Muscle of leg (tissue), 3 donors: ENCODE measurements at regions not wholly inside any gene's neighbourhood (a gene's known extent, or its start where the extent isn't known, plus 50 kb on each side); places are given as distances from the start of the nearest gene placed in this dataset.

ENCODE experiments used
- DNase-seq: peaks from one replicate; pipeline ENCODE4 v3.0.0; 2013
- H3K27ac ChIP-seq: one replicate; pipeline ENCODE4 v1.5.1; 2013; ENCODE audit warnings: mild to moderate bottlenecking, low read length, control low read depth
- H3K27me3 ChIP-seq: one replicate; pipeline ENCODE4 v1.6.1; 2013; ENCODE audit warnings: low read length; ENCODE audit not compliant: control insufficient read depth, insufficient read depth
- H3K36me3 ChIP-seq: one replicate; pipeline ENCODE4 v1.6.1; 2013; ENCODE audit warnings: low read length; ENCODE audit not compliant: control insufficient read depth, insufficient read depth
- H3K4me1 ChIP-seq: one replicate; pipeline ENCODE4 v1.6.1; 2013; ENCODE audit warnings: low read length; ENCODE audit not compliant: control insufficient read depth, insufficient read depth
- H3K4me3 ChIP-seq: one replicate; pipeline ENCODE4 v1.5.1; 2013; ENCODE audit warnings: low read length, control low read depth
- H3K9me3 ChIP-seq: replicated peaks from 2 replicates; pipeline ENCODE4 v1.6.1; 2013; ENCODE audit warnings: low read depth, low read length; ENCODE audit not compliant: control insufficient read depth
- WGBS: methylation state at CpG from one replicate; pipeline ENCODE4 v1.1.5; 2013; ENCODE audit warnings: missing lambda C conversion rate; ENCODE audit not compliant: insufficient coverage; 5-methylcytosine and 5-hydroxymethylcytosine counted together

- Histone ChIP-seq H3K36me3 (no peaks in the 10 kb centered on the region), H3K4me1 (no peaks in the 10 kb centered on the region), H3K27me3 (no peaks in the 10 kb centered on the region), H3K27ac (no peak overlapping the region), H3K4me3 (no peak overlapping the region), H3K9me3 (no peaks in the 10 kb centered on the region)
- DNase-seq, result no peak
- 100% methylated on average over 1 of the region's 2 CpGs for WGBS
Measured at GRCh38 chr13:84912720-84913119, 886.5 kb downstream of the SLITRK6 start.

GRCh38 chr13:84910423-84910822 lies 888.8 kb downstream of the SLITRK6 start:
- no peaks in the 10 kb centered on the region for H3K4me1 ChIP-seq
- WGBS, result no CpG with 5 or more reads among the region's 2 CpGs
- no peaks in the 10 kb centered on the region for H3K36me3 ChIP-seq
- DNase-seq, result peak; percentile 38
- no peak overlapping the region for H3K4me3 ChIP-seq
- H3K27ac ChIP-seq, result no peak overlapping the region
- no peaks in the 10 kb centered on the region for H3K27me3 ChIP-seq
- H3K9me3 ChIP-seq, result no peaks in the 10 kb centered on the region

GRCh38 chr13:84903391-84903790 lies 895.8 kb downstream of the SLITRK6 start:
- no peaks in the 10 kb centered on the region for H3K4me1 ChIP-seq
- H3K27me3 ChIP-seq, result no peaks in the 10 kb centered on the region
- H3K9me3 ChIP-seq, result no peaks in the 10 kb centered on the region
- no CpG with 5 or more reads among the region's 4 CpGs for WGBS
- DNase-seq, result peak; percentile 5
- no peak overlapping the region for H3K27ac ChIP-seq
- no peaks in the 10 kb centered on the region for H3K36me3 ChIP-seq
- H3K4me3 ChIP-seq, result no peak overlapping the region

- DNase-seq, result no peak
- Histone ChIP-seq H3K27ac (no peak overlapping the region), H3K4me1 (no peaks in the 10 kb centered on the region), H3K4me3 (no peak overlapping the region), H3K9me3 (no peaks in the 10 kb centered on the region), H3K36me3 (no peaks in the 10 kb centered on the region), H3K27me3 (no peaks in the 10 kb centered on the region)
- no CpG with 5 or more reads among the region's 1 CpG for WGBS
Measured at GRCh38 chr13:84902243-84902642, 897.0 kb downstream of the SLITRK6 start.

GRCh38 chr13:84896128-84896527 lies 903.1 kb downstream of the SLITRK6 start:
- no peak overlapping the region for H3K4me3 ChIP-seq
- no peaks in the 10 kb centered on the region for H3K27me3 ChIP-seq
- H3K27ac ChIP-seq, result no peak overlapping the region
- no CpG with 5 or more reads among the region's 9 CpGs for WGBS
- H3K4me1 ChIP-seq, result no peaks in the 10 kb centered on the region
- H3K9me3 ChIP-seq, result no peaks in the 10 kb centered on the region
- DNase-seq, result peak; percentile 78
- H3K36me3 ChIP-seq, result no peaks in the 10 kb centered on the region

- Histone ChIP-seq H3K4me1 (no peaks in the 10 kb centered on the region), H3K9me3 (no peaks in the 10 kb centered on the region), H3K27me3 (no peaks in the 10 kb centered on the region), H3K4me3 (no peak overlapping the region), H3K27ac (no peak overlapping the region), H3K36me3 (no peaks in the 10 kb centered on the region)
- WGBS, result 94% methylated on average over 20 of the region's 23 CpGs
- no peak for DNase-seq
Measured at GRCh38 chr13:84894749-84895148, 904.5 kb downstream of the SLITRK6 start.

- Histone ChIP-seq H3K27me3 (no peaks in the 10 kb centered on the region), H3K4me1 (no peaks in the 10 kb centered on the region), H3K27ac (no peak overlapping the region), H3K4me3 (no peak overlapping the region), H3K36me3 (no peaks in the 10 kb centered on the region), H3K9me3 (no peaks in the 10 kb centered on the region)
- DNase-seq, result no peak
- no CpG with 5 or more reads among the region's 6 CpGs for WGBS
Measured at GRCh38 chr13:84885868-84886267, 913.4 kb downstream of the SLITRK6 start.

- Histone ChIP-seq H3K36me3 (no peaks in the 10 kb centered on the region), H3K4me1 (no peaks in the 10 kb centered on the region), H3K27me3 (no peaks in the 10 kb centered on the region), H3K9me3 (no peaks in the 10 kb centered on the region), H3K27ac (no peak overlapping the region), H3K4me3 (no peak overlapping the region)
- WGBS, result no CpG with 5 or more reads among the region's 3 CpGs
- DNase-seq, result no peak
Measured at GRCh38 chr13:84873951-84874350, 925.3 kb downstream of the SLITRK6 start.

- no peaks in the 10 kb centered on the region for H3K4me1 ChIP-seq
- H3K9me3 ChIP-seq, result no peaks in the 10 kb centered on the region
- no peaks in the 10 kb centered on the region for H3K36me3 ChIP-seq
- no peak for DNase-seq
- WGBS, result 67% methylated on average over 1 of the region's 6 CpGs
- H3K4me3 ChIP-seq, result no peak overlapping the region
- H3K27me3 ChIP-seq, result no peaks in the 10 kb centered on the region
- H3K27ac ChIP-seq, result no peak overlapping the region
Measured at GRCh38 chr13:84870190-84870589, 929.0 kb downstream of the SLITRK6 start.

GRCh38 chr13:84867246-84867645 lies 932.0 kb downstream of the SLITRK6 start:
- H3K9me3 ChIP-seq, result no peaks in the 10 kb centered on the region
- H3K36me3 ChIP-seq, result no peaks in the 10 kb centered on the region
- H3K27me3 ChIP-seq, result no peaks in the 10 kb centered on the region
- H3K4me3 ChIP-seq, result no peak overlapping the region
- no peaks in the 10 kb centered on the region for H3K4me1 ChIP-seq
- H3K27ac ChIP-seq, result no peak overlapping the region
- no peak for DNase-seq

GRCh38 chr13:84865783-84866221 lies 933.4 kb downstream of the SLITRK6 start:
- no peaks in the 10 kb centered on the region for H3K9me3 ChIP-seq
- no peaks in the 10 kb centered on the region for H3K27me3 ChIP-seq
- peak; percentile 7 for DNase-seq
- H3K36me3 ChIP-seq, result no peaks in the 10 kb centered on the region
- WGBS, result no CpG with 5 or more reads among the region's 2 CpGs
- no peak overlapping the region for H3K27ac ChIP-seq
- no peaks in the 10 kb centered on the region for H3K4me1 ChIP-seq
- H3K4me3 ChIP-seq, result no peak overlapping the region
